Activated T-helper 9 cell treated with anti-CD3 and anti-CD28 coated beads, Interleukin-2, amount 50 U/mL, for 16 hours (primary cell): ENCODE measurements at regions not wholly inside any gene's neighbourhood (a gene's known extent, or its start where the extent isn't known, plus 50 kb on each side); places are given as distances from the start of the nearest gene placed in this dataset.
"Not testable (repeated sequence)": the region's sequence is repeated elsewhere in the genome, so short reads cannot be mapped to it uniquely, and the experiment has no call there.

Source experiments
- DNase-seq: peaks from one replicate; pipeline ENCODE4 v3.0.0-alpha.2; 2020; ENCODE audit warnings: low read depth

DNA sequence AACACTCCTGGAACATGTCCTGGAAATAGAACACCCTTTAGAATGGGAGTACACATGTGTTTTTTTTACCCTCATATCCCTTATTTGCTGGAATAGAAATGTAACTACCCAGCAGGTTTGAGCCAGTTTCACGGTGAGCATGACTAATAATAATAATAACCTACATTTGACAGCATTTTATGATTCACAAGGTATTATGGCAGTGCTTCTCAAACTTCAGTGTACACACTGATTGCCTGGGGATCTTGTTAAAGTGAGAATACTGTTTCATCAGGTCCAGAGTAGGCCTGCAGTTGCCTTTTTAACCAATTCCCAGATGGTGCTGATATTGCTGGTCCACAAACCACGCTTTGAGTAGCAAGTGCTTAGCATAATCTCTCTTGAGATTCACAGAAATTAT lies 63.9 kb downstream of the NFKBIZ start:
- no peak for DNase-seq

DNA sequence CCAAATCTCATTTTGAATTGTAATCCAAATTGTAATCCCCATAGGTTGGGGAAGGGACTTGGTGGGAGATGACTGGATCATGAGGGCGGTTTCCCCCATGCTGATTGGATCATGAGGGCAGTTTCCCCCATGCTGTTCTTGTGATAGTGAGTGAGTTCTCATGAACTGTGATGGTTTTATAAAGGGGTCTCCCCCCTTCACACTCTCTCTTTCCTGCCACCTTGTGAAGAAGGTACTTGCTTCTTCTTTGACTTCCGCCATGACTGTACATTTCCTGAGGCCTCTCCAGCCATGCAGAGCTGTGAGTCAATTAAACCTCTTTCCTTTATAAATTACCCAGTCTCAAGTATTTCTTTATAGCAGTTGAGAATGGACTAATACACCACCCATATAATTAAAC lies 68.4 kb downstream of the NFKBIZ start:
- DNase-seq, result not testable (repeated sequence)

GRCh38 chr3:101922151-101922725 lies 72.9 kb downstream of the NFKBIZ start:
- not testable (repeated sequence) for DNase-seq

GRCh38 chr3:101924621-101925020 lies 75.3 kb downstream of the NFKBIZ start:
- DNase-seq, result not testable (repeated sequence)

DNA sequence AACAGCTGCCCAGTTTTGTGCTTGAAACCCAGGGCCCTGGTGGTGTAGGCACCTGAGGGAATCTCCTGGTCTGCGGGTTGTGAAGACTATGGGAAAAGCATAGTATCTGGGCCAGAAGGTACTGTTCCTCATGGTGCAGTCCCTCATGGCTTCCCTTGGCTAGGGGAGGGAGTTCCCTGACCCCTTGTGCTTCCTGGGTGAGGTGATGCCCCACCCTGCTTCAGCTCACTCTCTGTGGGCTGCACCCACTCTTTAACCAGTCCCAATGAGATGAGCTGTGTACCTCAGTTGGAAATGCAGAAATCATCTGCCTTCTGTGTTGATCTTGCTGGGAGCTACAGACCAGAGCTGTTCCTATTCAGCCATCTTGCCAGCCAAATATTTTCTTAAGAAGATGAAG lies 75.8 kb downstream of the NFKBIZ start:
- not testable (repeated sequence) for DNase-seq

- no peak for DNase-seq
Measured at GRCh38 chr3:101925564-101925963, 76.2 kb downstream of the NFKBIZ start.

- DNase-seq, result no peak
Measured at GRCh38 chr3:101926594-101927105, 77.3 kb downstream of the NFKBIZ start.

GRCh38 chr3:101928890-101929289 lies 79.6 kb downstream of the NFKBIZ start:
- no peak for DNase-seq

GRCh38 chr3:101931081-101931480 lies 81.8 kb downstream of the NFKBIZ start:
- DNase-seq, result no peak

- DNase-seq, result no peak
Measured at GRCh38 chr3:101932326-101933068, 83.2 kb downstream of the NFKBIZ start.

- DNase-seq, result no peak
Measured at GRCh38 chr3:101936419-101937356, 87.4 kb downstream of the NFKBIZ start.

DNA sequence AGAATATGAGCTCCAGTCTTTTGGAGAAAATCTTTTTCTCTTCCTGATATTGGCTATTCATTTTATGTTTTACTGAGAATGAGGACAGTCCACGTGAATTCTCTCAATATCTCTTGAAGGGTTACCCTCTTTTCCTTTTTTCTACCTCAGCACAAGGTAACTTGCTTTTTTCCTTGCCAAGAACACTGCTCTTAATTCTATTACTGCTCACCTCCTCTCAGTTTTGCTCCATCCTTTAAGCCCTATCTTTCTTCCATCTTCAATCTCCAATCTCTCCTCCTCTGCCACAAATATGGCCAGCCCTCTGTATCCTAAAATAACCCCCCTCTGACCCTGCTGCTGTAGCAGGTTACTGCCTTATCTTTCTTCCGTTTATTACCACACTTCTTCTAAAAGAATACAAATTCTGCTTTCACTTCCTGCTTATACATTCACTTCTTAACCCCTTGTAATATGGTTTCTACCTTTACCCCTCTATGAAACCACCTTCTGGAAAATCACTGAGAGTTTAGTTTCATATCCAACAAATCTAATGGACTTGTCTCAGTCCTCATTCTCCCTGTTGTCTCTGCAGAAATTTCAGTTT lies 89.0 kb downstream of the NFKBIZ start:
- no peak for DNase-seq

- DNase-seq, result no peak
Measured at GRCh38 chr3:101939361-101940049, 90.2 kb downstream of the NFKBIZ start.

DNA sequence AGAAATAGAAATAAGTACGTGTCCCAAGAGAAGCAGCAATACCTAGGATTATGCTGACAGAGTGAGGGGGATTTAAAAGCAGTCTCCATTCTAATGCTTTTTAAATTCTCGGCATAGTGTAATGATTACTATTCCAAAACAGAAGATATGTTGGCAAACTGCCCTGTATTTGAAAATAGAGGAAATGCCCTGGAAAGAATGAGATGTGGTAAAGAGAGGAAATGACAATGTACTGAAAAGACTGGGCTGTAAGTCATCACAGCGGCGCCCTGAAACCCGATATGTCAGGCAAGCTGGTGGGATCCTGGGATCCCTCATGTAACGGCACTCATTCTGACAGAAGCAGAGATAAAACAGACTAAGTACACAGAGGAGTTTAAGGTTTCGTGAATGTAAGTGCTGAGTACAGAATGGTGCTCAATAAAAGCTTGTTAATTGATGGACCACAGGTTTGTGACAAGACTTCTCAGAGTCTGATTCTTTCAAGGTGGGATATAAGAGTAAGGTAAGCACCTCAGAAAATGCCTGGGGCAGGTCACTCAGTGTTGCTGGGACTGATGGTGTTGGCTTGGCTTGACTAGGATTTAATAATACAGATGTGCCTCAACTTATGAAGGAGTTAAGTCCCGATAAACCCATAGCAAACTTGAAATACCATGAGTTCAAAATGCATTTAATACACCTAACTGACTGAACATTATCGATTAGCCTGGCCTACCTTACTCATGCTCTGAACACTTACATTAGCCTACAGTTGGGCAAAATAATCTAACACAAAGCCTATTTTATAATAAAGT lies 91.4 kb downstream of the NFKBIZ start:
- no peak for DNase-seq

DNA sequence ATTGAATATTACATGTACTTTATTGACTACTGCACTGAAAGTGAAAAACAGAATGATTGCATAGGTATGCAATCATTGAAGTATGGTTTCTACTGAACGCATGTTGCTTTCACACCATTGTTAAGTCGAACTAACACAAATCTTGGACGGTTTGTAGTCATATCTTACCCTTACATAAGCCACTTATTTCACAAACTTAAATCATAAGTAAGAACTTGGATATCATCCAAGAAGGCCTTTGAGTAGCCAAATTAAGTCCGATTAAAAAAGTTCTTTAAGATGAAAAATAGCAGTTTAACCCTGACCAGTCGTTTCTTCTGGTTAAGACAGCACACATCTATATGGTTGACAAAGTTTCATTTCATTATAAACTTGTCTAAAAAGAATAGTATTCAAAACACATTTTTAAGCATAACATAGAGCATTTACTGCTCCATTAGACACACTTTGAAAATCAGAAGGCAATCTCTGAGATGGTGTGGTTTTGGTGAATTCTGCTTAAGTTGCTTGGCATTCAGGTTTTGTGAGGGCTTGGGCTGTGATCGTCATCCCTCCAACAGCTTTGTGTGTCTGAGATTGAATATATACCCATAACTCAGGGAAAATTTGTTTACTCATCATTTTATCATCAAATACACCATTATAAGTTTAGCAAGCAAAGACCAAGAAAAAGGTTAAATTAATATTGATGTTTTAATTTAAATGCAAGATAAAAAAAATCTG lies 92.2 kb downstream of the NFKBIZ start:
- no peak for DNase-seq

GRCh38 chr3:101942356-101942755 lies 93.0 kb downstream of the NFKBIZ start:
- DNase-seq, result no peak

- no peak for DNase-seq
Measured at GRCh38 chr3:101943029-101943428, 93.7 kb downstream of the NFKBIZ start.

GRCh38 chr3:101944308-101944707 lies 95.0 kb downstream of the NFKBIZ start:
- no peak for DNase-seq

DNA sequence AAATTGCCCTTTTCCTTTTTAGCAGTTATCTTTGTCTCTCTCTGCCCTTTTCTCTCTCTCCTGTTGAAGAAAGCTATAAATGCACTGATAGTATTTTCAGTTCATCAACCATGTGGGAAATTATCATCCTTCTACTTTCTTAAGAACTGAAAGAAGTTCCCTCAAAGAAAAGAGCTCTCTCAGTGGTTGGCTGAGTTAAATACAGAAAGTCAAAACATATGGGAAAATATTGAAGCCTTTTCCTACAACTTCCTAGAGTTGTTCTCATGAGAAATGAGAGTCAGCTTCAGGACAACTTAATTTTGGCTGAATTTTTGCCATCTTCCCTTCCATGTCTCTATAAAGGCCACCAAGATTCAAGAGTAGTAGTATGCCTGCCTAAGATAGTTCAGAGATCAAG lies 96.7 kb downstream of the NFKBIZ start:
- no peak for DNase-seq

- DNase-seq, result no peak
Measured at GRCh38 chr3:101946906-101947305, 97.6 kb downstream of the NFKBIZ start.
